Erythroblast (primary cell): ENCODE measurements at regions not wholly inside any gene's neighbourhood (a gene's known extent, or its start where the extent isn't known, plus 50 kb on each side); places are given as distances from the start of the nearest gene placed in this dataset.
"Not testable (repeated sequence)": the region's sequence is repeated elsewhere in the genome, so short reads cannot be mapped to it uniquely, and the experiment has no call there.

Source experiments
- DNase-seq, 2 experiments: peaks; one replicate each; lab custom pipeline; 2025; lab: John Stamatoyannopoulos, UW
- GATA1 ChIP-seq: IDR thresholded peaks from 2 replicates; pipeline ENCODE4 v1.6.1; 2011; ENCODE audit warnings: low read depth, mild to moderate bottlenecking, control low read depth, low read length, moderate library complexity
- POLR2A ChIP-seq: IDR thresholded peaks from 2 replicates; pipeline ENCODE4 v1.6.1; 2011; ENCODE audit warnings: mild to moderate bottlenecking, low read length

GRCh38 chr12:41656454-41656853 is 468.3 kb downstream of the PDZRN4 start:
- no peak for DNase-seq

GRCh38 chr12:41653386-41654326 is 465.5 kb downstream of the PDZRN4 start:
- TF ChIP-seq POLR2A (no peak), GATA1 (no peak)
- no peak for DNase-seq

More at GRCh38 chr12:41656454-41656853, 468.3 kb downstream of the PDZRN4 start:
- TF ChIP-seq GATA1 (no peak), POLR2A (no peak)

GRCh38 chr12:41652981-41653380 is 464.9 kb downstream of the PDZRN4 start:
- no peak for DNase-seq
- TF ChIP-seq GATA1, result no peak
- TF ChIP-seq POLR2A, result no peak

GRCh38 chr12:41645624-41646023 is 457.5 kb downstream of the PDZRN4 start:
- DNase-seq, result no peak
- TF ChIP-seq POLR2A (no peak), GATA1 (no peak)

- DNase-seq, result not testable (repeated sequence)
Observed at GRCh38 chr12:41642808-41643207, 454.7 kb downstream of the PDZRN4 start.

- no peak for DNase-seq
- TF ChIP-seq GATA1 (no peak), POLR2A (no peak)
Observed at GRCh38 chr12:41636653-41637052, 448.5 kb downstream of the PDZRN4 start.

GRCh38 chr12:41635626-41636364 is 447.7 kb downstream of the PDZRN4 start:
- TF ChIP-seq POLR2A (no peak), GATA1 (no peak)

GRCh38 chr12:41634091-41634490 is 446.0 kb downstream of the PDZRN4 start:
- no peak for DNase-seq
- TF ChIP-seq POLR2A (no peak), GATA1 (no peak)

More at GRCh38 chr12:41635626-41636364, 447.7 kb downstream of the PDZRN4 start:
- no peak for DNase-seq

GRCh38 chr12:41629611-41630010 is 441.5 kb downstream of the PDZRN4 start:
- DNase-seq, result no peak
- TF ChIP-seq POLR2A (no peak), GATA1 (no peak)

GRCh38 chr12:41627476-41627875 is 439.4 kb downstream of the PDZRN4 start:
- no peak for TF ChIP-seq GATA1
- no peak for TF ChIP-seq POLR2A
- no peak for DNase-seq

- TF ChIP-seq GATA1 (no peak), POLR2A (no peak)
- no peak for DNase-seq
Observed at GRCh38 chr12:41624571-41624970, 436.5 kb downstream of the PDZRN4 start.
